Right lobe of liver (tissue), 4 donors: ENCODE measurements at regions not wholly inside any gene's neighbourhood (a gene's known extent, or its start where the extent isn't known, plus 50 kb on each side); places are given as distances from the start of the nearest gene placed in this dataset.

ENCODE experiments used
- CTCF ChIP-seq, 4 donors: fragments of 200-600 bp in 3 of 4; fragments of 450-650 bp in 1 of 4; IDR thresholded peaks; one replicate each; pipeline versions ENCODE4 v1.5.1 to v1.8.0; 2016 to 2022; ENCODE audit warnings: antibody characterized with exemption in 4 of 4, mild to moderate bottlenecking in 2 of 4
- POLR2A ChIP-seq: fragments of 450-650 bp; IDR thresholded peaks from one replicate; pipeline ENCODE4 v1.6.1; 2017; ENCODE audit warnings: antibody characterized with exemption, mild to moderate bottlenecking
- donor health status: DM: no; HTN: no; CAD: no.
- donor health status: DM: no; HTN: no; CAD: no.
- donor health status: DM: no; HTN: yes; CAD: no.

GRCh38 chr6:150723345-150723658 is 123.6 kb downstream of the PLEKHG1 start:
- TF ChIP-seq CTCF (IDR thresholded peaks at IDR 0.05) (no peak), POLR2A (no peak)
